GM23338 (cell line): ENCODE measurements at regions not wholly inside any gene's neighbourhood (a gene's known extent, or its start where the extent isn't known, plus 50 kb on each side); places are given as distances from the start of the nearest gene placed in this dataset.

Source experiments
- ATAC-seq: fragments of 200-7000 bp; cut with Tn5 transposase; 3 replicates; pipeline ENCODE4 v1.9.1; 2020
- DNase-seq: peaks from one replicate; pipeline ENCODE4 v3.0.0-alpha.2; 2015; ENCODE audit warnings: low spot score
- H2AFZ ChIP-seq: fragments of 200-600 bp; sonication (generic); 2 replicates; pipeline ENCODE4 v1.8.0; 2016; ENCODE audit warnings: antibody characterized with exemption, mild to moderate bottlenecking, moderate library complexity
- H3F3A ChIP-seq: fragments of 200-600 bp; sonication (generic); replicated peaks from 2 replicates; pipeline ENCODE4 v1.8.0; 2017; ENCODE audit warnings: antibody characterized with exemption, mixed run types, low read depth
- H3K27ac ChIP-seq: fragments of 200-600 bp; sonication (generic); 2 replicates; pipeline ENCODE4 v1.6.1; 2016; ENCODE audit warnings: low read depth
- H3K27me3 ChIP-seq: fragments of 200-600 bp; sonication (generic); 2 replicates; pipeline ENCODE4 v1.8.0; 2016; ENCODE audit warnings: mild to moderate bottlenecking, mixed run types, moderate library complexity; ENCODE audit not compliant: insufficient read depth
- H3K36me3 ChIP-seq: fragments of 200-600 bp; sonication (generic); 2 replicates; pipeline ENCODE4 v1.8.0; 2016; ENCODE audit warnings: mild to moderate bottlenecking; ENCODE audit not compliant: insufficient read depth
- H3K4me1 ChIP-seq: fragments of 200-600 bp; sonication (generic); 2 replicates; pipeline ENCODE4 v1.8.0; 2016; ENCODE audit warnings: mild to moderate bottlenecking, moderate library complexity; ENCODE audit not compliant: insufficient read depth
- H3K4me2 ChIP-seq: fragments of 200-600 bp; sonication (generic); 2 replicates; pipeline ENCODE4 v1.7.1; 2017; ENCODE audit warnings: mixed run types
- H3K4me3 ChIP-seq: fragments of 200-600 bp; sonication (generic); 2 replicates; pipeline ENCODE4 v1.6.1; 2016; ENCODE audit warnings: mixed run types
- H3K79me2 ChIP-seq: fragments of 200-600 bp; sonication (generic); replicated peaks from 2 replicates; pipeline ENCODE4 v1.8.0; 2017; ENCODE audit warnings: mild to moderate bottlenecking; ENCODE audit not compliant: insufficient read depth
- H3K9me2 ChIP-seq: fragments of 200-600 bp; sonication (generic); 2 replicates; pipeline ENCODE4 v1.8.0; 2017; ENCODE audit not compliant: insufficient read depth
- H4K20me1 ChIP-seq: fragments of 200-600 bp; sonication (generic); replicated peaks from 2 replicates; pipeline ENCODE4 v1.8.0; 2017; ENCODE audit warnings: mild to moderate bottlenecking; ENCODE audit not compliant: insufficient read depth
- H3K27ac Mint-ChIP-seq: 2 replicates; pipeline ENCODE4 v1.8.0; 2020; ENCODE audit warnings: inconsistent platforms, mild to moderate bottlenecking, moderate library complexity, mixed read lengths
- H3K27me3 Mint-ChIP-seq: 3 replicates; pipeline ENCODE4 v1.8.0; 2022; ENCODE audit warnings: low read depth, mild to moderate bottlenecking, moderate library complexity, mixed read lengths, inconsistent platforms; ENCODE audit not compliant: insufficient read depth, poor library complexity
- H3K36me3 Mint-ChIP-seq: 3 replicates; pipeline ENCODE4 v1.8.0; 2021; ENCODE audit warnings: low read depth, mild to moderate bottlenecking, inconsistent platforms, moderate library complexity, mixed read lengths
- H3K4me1 Mint-ChIP-seq: 3 replicates; pipeline ENCODE4 v1.8.0; 2020; ENCODE audit warnings: mild to moderate bottlenecking, inconsistent platforms, mixed read lengths
- H3K4me3 Mint-ChIP-seq: 3 replicates; pipeline ENCODE4 v1.8.0; 2021; ENCODE audit warnings: moderate library complexity, mild to moderate bottlenecking, inconsistent platforms, mixed read lengths
- H3K9me3 Mint-ChIP-seq: 3 replicates; pipeline ENCODE4 v1.8.0; 2020; ENCODE audit warnings: moderate library complexity, mild to moderate bottlenecking, inconsistent platforms, mixed read lengths
- CREB1 ChIP-seq: fragments of 250-450 bp; sonication (Bioruptor Pico); IDR thresholded peaks from 2 replicates; pipeline ENCODE4 v1.5.0; 2020; ENCODE audit warnings: low read depth, mild to moderate bottlenecking, moderate library complexity
- CTCF ChIP-seq, 2 experiments: fragments of 200-600 bp in 1 of 2; sonication (generic) in 1 of 2; conservative IDR thresholded peaks; 2 replicates each; pipeline versions ENCODE4 v1.5.1 to v1.6.1; 2016 to 2017; ENCODE audit warnings: antibody characterized with exemption in 2 of 2, low read depth in 2 of 2, mild to moderate bottlenecking in 2 of 2, moderate library complexity in 1 of 2
- EZH2 ChIP-seq: fragments of 200-600 bp; sonication (generic); IDR thresholded peaks from one replicate; pipeline ENCODE4 v1.8.0; 2017; ENCODE audit warnings: antibody characterized with exemption, mild to moderate bottlenecking, low read depth; ENCODE audit not compliant: unreplicated experiment
- EZH2phosphoT487 ChIP-seq: fragments of 200-600 bp; sonication (generic); IDR thresholded peaks from one replicate; pipeline ENCODE4 v1.8.1; 2018; ENCODE audit warnings: antibody characterized with exemption; ENCODE audit not compliant: unreplicated experiment
- JUNB ChIP-seq: IDR thresholded peaks from one replicate; pipeline ENCODE4 v1.6.1; 2016; ENCODE audit warnings: antibody characterized with exemption; ENCODE audit not compliant: unreplicated experiment
- NANOG ChIP-seq: IDR thresholded peaks from 2 replicates; pipeline ENCODE4 v1.6.1; 2016; ENCODE audit warnings: antibody characterized with exemption, borderline replicate concordance
- POLR2AphosphoS5 ChIP-seq: IDR thresholded peaks from 2 replicates; pipeline ENCODE4 v1.6.1; 2016; ENCODE audit warnings: antibody characterized with exemption, low read depth
- STAT1 ChIP-seq: IDR thresholded peaks from one replicate; pipeline ENCODE4 v1.6.1; 2016; ENCODE audit warnings: antibody characterized with exemption; ENCODE audit not compliant: unreplicated experiment
- ZNF114 ChIP-seq: fragments of 250-450 bp; sonication (Bioruptor Pico); IDR thresholded peaks from 2 replicates; pipeline ENCODE4 v1.5.0; 2020; ENCODE audit warnings: mild to moderate bottlenecking, moderate library complexity
- ZNF331 ChIP-seq: fragments of 250-450 bp; sonication (Bioruptor Pico); IDR thresholded peaks from 2 replicates; pipeline ENCODE4 v1.5.0; 2020; ENCODE audit warnings: low read depth, mild to moderate bottlenecking, moderate library complexity
- TF ChIP-seq, protein P1 (sequence below): IDR thresholded peaks from 2 replicates; pipeline ENCODE4 v1.6.1; 2016; ENCODE audit warnings: antibody characterized with exemption
- TF ChIP-seq, protein P2 (sequence below): fragments of 250-450 bp; sonication (Bioruptor Pico); IDR thresholded peaks from 2 replicates; pipeline ENCODE4 v1.5.0; 2020; ENCODE audit warnings: mild to moderate bottlenecking, moderate library complexity
- TF ChIP-seq, protein P3 (sequence below): IDR thresholded peaks from one replicate; pipeline ENCODE4 v1.6.1; 2018; ENCODE audit warnings: antibody characterized with exemption; ENCODE audit not compliant: unreplicated experiment

- Histone ChIP-seq H3K27ac (no peak overlapping the region), H3K4me3 (no peak overlapping the region), H3K4me1 (peaks cover 4% of the 10 kb centered on the region), H3K27me3 (no peaks in the 10 kb centered on the region), H3K9me2 (no peaks in the 10 kb centered on the region), H3K36me3 (no peaks in the 10 kb centered on the region), H3F3A (no peaks in the 10 kb centered on the region), H2AFZ (peak overlapping the region; percentile 35; the same call in 1 of the 2 replicates), H4K20me1 (no peaks in the 10 kb centered on the region), H3K79me2 (no peaks in the 10 kb centered on the region), H3K4me2 (no peak overlapping the region)
- no peak for DNase-seq
- Mint-ChIP-seq H3K27ac (no peak overlapping the region), H3K27me3 (no peaks in the 10 kb centered on the region), H3K4me3 (no peak overlapping the region), H3K9me3 (peaks cover 2% of the 10 kb centered on the region; the same call in 1 of the 3 replicates), H3K36me3 (no peaks in the 10 kb centered on the region), H3K4me1 (peaks cover 12% of the 10 kb centered on the region)
- TF ChIP-seq, protein P1, sequence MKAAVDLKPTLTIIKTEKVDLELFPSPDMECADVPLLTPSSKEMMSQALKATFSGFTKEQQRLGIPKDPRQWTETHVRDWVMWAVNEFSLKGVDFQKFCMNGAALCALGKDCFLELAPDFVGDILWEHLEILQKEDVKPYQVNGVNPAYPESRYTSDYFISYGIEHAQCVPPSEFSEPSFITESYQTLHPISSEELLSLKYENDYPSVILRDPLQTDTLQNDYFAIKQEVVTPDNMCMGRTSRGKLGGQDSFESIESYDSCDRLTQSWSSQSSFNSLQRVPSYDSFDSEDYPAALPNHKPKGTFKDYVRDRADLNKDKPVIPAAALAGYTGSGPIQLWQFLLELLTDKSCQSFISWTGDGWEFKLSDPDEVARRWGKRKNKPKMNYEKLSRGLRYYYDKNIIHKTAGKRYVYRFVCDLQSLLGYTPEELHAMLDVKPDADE: no peak
- TF ChIP-seq CREB1: no peak
- TF ChIP-seq EZH2phosphoT487: no peak
- TF ChIP-seq ZNF331 (CRISPR knock-in tag): no peak
- TF ChIP-seq CTCF (conservative IDR thresholded peaks at IDR 0.05; ENCODE audit: low read depth in 2 of 2): no peak
- TF ChIP-seq JUNB: no peak
- no peak for TF ChIP-seq EZH2
- no peak for TF ChIP-seq ZNF114 (CRISPR knock-in tag)
- TF ChIP-seq, protein P2, sequence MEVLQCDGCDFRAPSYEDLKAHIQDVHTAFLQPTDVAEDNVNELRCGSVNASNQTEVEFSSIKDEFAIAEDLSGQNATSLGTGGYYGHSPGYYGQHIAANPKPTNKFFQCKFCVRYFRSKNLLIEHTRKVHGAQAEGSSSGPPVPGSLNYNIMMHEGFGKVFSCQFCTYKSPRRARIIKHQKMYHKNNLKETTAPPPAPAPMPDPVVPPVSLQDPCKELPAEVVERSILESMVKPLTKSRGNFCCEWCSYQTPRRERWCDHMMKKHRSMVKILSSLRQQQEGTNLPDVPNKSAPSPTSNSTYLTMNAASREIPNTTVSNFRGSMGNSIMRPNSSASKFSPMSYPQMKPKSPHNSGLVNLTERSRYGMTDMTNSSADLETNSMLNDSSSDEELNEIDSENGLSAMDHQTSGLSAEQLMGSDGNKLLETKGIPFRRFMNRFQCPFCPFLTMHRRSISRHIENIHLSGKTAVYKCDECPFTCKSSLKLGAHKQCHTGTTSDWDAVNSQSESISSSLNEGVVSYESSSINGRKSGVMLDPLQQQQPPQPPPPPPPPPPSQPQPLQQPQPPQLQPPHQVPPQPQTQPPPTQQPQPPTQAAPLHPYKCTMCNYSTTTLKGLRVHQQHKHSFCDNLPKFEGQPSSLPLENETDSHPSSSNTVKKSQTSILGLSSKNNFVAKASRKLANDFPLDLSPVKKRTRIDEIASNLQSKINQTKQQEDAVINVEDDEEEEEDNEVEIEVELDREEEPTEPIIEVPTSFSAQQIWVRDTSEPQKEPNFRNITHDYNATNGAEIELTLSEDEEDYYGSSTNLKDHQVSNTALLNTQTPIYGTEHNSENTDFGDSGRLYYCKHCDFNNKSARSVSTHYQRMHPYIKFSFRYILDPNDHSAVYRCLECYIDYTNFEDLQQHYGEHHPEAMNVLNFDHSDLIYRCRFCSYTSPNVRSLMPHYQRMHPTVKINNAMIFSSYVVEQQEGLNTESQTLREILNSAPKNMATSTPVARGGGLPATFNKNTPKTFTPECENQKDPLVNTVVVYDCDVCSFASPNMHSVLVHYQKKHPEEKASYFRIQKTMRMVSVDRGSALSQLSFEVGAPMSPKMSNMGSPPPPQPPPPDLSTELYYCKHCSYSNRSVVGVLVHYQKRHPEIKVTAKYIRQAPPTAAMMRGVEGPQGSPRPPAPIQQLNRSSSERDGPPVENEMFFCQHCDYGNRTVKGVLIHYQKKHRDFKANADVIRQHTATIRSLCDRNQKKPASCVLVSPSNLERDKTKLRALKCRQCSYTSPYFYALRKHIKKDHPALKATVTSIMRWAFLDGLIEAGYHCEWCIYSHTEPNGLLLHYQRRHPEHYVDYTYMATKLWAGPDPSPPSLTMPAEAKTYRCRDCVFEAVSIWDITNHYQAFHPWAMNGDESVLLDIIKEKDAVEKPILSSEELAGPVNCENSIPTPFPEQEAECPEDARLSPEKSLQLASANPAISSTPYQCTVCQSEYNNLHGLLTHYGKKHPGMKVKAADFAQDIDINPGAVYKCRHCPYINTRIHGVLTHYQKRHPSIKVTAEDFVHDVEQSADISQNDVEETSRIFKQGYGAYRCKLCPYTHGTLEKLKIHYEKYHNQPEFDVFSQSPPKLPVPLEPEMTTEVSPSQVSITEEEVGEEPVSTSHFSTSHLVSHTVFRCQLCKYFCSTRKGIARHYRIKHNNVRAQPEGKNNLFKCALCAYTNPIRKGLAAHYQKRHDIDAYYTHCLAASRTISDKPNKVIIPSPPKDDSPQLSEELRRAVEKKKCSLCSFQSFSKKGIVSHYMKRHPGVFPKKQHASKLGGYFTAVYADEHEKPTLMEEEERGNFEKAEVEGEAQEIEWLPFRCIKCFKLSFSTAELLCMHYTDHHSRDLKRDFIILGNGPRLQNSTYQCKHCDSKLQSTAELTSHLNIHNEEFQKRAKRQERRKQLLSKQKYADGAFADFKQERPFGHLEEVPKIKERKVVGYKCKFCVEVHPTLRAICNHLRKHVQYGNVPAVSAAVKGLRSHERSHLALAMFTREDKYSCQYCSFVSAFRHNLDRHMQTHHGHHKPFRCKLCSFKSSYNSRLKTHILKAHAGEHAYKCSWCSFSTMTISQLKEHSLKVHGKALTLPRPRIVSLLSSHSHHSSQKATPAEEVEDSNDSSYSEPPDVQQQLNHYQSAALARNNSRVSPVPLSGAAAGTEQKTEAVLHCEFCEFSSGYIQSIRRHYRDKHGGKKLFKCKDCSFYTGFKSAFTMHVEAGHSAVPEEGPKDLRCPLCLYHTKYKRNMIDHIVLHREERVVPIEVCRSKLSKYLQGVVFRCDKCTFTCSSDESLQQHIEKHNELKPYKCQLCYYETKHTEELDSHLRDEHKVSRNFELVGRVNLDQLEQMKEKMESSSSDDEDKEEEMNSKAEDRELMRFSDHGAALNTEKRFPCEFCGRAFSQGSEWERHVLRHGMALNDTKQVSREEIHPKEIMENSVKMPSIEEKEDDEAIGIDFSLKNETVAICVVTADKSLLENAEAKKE: no peak
- TF ChIP-seq STAT1: no peak
- no peak for TF ChIP-seq NANOG
- no peak for TF ChIP-seq POLR2AphosphoS5
- TF ChIP-seq, protein P3, sequence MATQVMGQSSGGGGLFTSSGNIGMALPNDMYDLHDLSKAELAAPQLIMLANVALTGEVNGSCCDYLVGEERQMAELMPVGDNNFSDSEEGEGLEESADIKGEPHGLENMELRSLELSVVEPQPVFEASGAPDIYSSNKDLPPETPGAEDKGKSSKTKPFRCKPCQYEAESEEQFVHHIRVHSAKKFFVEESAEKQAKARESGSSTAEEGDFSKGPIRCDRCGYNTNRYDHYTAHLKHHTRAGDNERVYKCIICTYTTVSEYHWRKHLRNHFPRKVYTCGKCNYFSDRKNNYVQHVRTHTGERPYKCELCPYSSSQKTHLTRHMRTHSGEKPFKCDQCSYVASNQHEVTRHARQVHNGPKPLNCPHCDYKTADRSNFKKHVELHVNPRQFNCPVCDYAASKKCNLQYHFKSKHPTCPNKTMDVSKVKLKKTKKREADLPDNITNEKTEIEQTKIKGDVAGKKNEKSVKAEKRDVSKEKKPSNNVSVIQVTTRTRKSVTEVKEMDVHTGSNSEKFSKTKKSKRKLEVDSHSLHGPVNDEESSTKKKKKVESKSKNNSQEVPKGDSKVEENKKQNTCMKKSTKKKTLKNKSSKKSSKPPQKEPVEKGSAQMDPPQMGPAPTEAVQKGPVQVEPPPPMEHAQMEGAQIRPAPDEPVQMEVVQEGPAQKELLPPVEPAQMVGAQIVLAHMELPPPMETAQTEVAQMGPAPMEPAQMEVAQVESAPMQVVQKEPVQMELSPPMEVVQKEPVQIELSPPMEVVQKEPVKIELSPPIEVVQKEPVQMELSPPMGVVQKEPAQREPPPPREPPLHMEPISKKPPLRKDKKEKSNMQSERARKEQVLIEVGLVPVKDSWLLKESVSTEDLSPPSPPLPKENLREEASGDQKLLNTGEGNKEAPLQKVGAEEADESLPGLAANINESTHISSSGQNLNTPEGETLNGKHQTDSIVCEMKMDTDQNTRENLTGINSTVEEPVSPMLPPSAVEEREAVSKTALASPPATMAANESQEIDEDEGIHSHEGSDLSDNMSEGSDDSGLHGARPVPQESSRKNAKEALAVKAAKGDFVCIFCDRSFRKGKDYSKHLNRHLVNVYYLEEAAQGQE: no peak
- ATAC-seq: no peak
These were observed 667.3 kb upstream of the CITED2 start for GRCh38 chr6:140041571-140042332.
